HL-60 (cell line): ENCODE measurements at regions not wholly inside any gene's neighbourhood (a gene's known extent, or its start where the extent isn't known, plus 50 kb on each side); places are given as distances from the start of the nearest gene placed in this dataset.

ENCODE experiments used
- GABPA ChIP-seq: IDR thresholded peaks from 2 replicates; pipeline ENCODE4 v1.6.1; 2012; ENCODE audit warnings: low read depth
- POLR2AphosphoS5 ChIP-seq: IDR thresholded peaks from 2 replicates; pipeline ENCODE4 v1.6.1; 2012; ENCODE audit warnings: low read depth
- SPI1 ChIP-seq: IDR thresholded peaks from 2 replicates; pipeline ENCODE4 v1.6.1; 2012; ENCODE audit warnings: low read depth, mild to moderate bottlenecking, borderline replicate concordance
- TF ChIP-seq, protein P1 (sequence below): IDR thresholded peaks from one replicate; pipeline ENCODE4 v1.5.1; 2011; ENCODE audit warnings: low read length, control low read depth, inconsistent platforms; ENCODE audit not compliant: insufficient read depth
- TF ChIP-seq, protein P2 (sequence below): IDR thresholded peaks from 2 replicates; pipeline ENCODE4 v1.6.1; 2012; ENCODE audit warnings: low read depth; ENCODE audit not compliant: insufficient replicate concordance

DNA sequence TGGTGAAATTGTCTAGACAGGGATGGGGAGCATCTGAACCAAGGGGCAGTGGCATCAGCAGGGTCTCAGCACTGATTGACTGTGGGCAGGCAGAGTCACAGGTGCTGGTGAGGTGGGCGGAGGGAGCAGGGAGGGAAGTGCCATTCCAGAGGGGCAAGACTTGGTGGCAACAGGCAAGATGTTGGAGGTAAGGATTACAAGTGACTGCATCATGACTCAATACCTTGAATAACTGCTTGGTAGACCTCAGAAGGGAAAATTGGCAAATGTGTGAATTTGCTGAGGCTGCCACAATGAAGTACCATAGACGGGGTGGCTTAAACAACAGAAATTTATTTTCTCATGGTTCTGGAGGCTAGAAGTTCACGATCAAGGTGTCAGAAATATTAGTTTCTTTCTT, 419.1 kb downstream of the HS3ST3B1 start:
- TF ChIP-seq, protein P1, sequence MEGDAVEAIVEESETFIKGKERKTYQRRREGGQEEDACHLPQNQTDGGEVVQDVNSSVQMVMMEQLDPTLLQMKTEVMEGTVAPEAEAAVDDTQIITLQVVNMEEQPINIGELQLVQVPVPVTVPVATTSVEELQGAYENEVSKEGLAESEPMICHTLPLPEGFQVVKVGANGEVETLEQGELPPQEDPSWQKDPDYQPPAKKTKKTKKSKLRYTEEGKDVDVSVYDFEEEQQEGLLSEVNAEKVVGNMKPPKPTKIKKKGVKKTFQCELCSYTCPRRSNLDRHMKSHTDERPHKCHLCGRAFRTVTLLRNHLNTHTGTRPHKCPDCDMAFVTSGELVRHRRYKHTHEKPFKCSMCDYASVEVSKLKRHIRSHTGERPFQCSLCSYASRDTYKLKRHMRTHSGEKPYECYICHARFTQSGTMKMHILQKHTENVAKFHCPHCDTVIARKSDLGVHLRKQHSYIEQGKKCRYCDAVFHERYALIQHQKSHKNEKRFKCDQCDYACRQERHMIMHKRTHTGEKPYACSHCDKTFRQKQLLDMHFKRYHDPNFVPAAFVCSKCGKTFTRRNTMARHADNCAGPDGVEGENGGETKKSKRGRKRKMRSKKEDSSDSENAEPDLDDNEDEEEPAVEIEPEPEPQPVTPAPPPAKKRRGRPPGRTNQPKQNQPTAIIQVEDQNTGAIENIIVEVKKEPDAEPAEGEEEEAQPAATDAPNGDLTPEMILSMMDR = no peak
- TF ChIP-seq SPI1 = no peak
- TF ChIP-seq POLR2AphosphoS5 = no peak
- no peak for TF ChIP-seq GABPA
- TF ChIP-seq, protein P2, sequence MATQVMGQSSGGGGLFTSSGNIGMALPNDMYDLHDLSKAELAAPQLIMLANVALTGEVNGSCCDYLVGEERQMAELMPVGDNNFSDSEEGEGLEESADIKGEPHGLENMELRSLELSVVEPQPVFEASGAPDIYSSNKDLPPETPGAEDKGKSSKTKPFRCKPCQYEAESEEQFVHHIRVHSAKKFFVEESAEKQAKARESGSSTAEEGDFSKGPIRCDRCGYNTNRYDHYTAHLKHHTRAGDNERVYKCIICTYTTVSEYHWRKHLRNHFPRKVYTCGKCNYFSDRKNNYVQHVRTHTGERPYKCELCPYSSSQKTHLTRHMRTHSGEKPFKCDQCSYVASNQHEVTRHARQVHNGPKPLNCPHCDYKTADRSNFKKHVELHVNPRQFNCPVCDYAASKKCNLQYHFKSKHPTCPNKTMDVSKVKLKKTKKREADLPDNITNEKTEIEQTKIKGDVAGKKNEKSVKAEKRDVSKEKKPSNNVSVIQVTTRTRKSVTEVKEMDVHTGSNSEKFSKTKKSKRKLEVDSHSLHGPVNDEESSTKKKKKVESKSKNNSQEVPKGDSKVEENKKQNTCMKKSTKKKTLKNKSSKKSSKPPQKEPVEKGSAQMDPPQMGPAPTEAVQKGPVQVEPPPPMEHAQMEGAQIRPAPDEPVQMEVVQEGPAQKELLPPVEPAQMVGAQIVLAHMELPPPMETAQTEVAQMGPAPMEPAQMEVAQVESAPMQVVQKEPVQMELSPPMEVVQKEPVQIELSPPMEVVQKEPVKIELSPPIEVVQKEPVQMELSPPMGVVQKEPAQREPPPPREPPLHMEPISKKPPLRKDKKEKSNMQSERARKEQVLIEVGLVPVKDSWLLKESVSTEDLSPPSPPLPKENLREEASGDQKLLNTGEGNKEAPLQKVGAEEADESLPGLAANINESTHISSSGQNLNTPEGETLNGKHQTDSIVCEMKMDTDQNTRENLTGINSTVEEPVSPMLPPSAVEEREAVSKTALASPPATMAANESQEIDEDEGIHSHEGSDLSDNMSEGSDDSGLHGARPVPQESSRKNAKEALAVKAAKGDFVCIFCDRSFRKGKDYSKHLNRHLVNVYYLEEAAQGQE = no peak
